IMR-90 (cell line): ENCODE measurements at regions not wholly inside any gene's neighbourhood (a gene's known extent, or its start where the extent isn't known, plus 50 kb on each side); places are given as distances from the start of the nearest gene placed in this dataset.

Experiments
- ATAC-seq: fragments of 200-7000 bp; cut with Tn5 transposase; 2 replicates; pipeline ENCODE4 v1.9.1; 2020; ENCODE audit warnings: low read depth, mild to moderate bottlenecking, moderate library complexity
- BruUV-seq: library from RNA; stranded (reverse); fragments of 400-500 nt; replicated peaks from 2 replicates; lab custom pipeline; 2021; lab: Mats Ljungman, UMichigan
- CTCF ChIA-PET: fragments of 300-600 bp; formaldehyde crosslinking; extraction: SDS; loops from one replicate; lab custom pipeline; 2021; ENCODE audit warnings: antibody characterized with exemption; lab: Yijun Ruan, JAX
- POLR2A ChIA-PET: fragments of 300-600 bp; sonication (Branson Sonifier 250); formaldehyde crosslinking; loops from one replicate; lab custom pipeline; 2022; ENCODE audit warnings: antibody characterized with exemption; ENCODE audit not compliant: unreplicated experiment; lab: Charles Lee
- DNase-seq: peaks from one replicate; pipeline ENCODE4 v3.0.0; 2013
- H2AFZ ChIP-seq: replicated peaks from 2 replicates; pipeline ENCODE3; 2013; ENCODE audit warnings: low read length, mild to moderate bottlenecking; ENCODE audit not compliant: poor library complexity
- H2AK5ac ChIP-seq: 2 replicates; pipeline ENCODE4 v1.6.1; 2013; ENCODE audit warnings: low read depth, low read length, inconsistent platforms
- H2AK9ac ChIP-seq: replicated peaks from 2 replicates; pipeline ENCODE3; 2013; ENCODE audit warnings: mild to moderate bottlenecking, low read depth, low read length, moderate library complexity; ENCODE audit not compliant: poor library complexity
- H2BK120ac ChIP-seq: 2 replicates; pipeline ENCODE4 v1.6.1; 2013; ENCODE audit warnings: low read depth, low read length, inconsistent platforms
- H2BK15ac ChIP-seq: 3 replicates; pipeline ENCODE4 v1.6.1; 2013; ENCODE audit warnings: low read depth, low read length, inconsistent platforms
- H2BK20ac ChIP-seq: 2 replicates; pipeline ENCODE4 v1.6.1; 2013; ENCODE audit warnings: low read depth, mild to moderate bottlenecking, inconsistent platforms, low read length, moderate library complexity
- H2BK5ac ChIP-seq: 2 replicates; pipeline ENCODE4 v1.6.1; 2013; ENCODE audit warnings: mild to moderate bottlenecking, low read depth, low read length, inconsistent platforms; ENCODE audit not compliant: poor library complexity, severe bottlenecking
- H3K14ac ChIP-seq: replicated peaks from 2 replicates; pipeline ENCODE4 v1.6.1; 2013; ENCODE audit warnings: low read depth, low read length, inconsistent platforms
- H3K18ac ChIP-seq: 2 replicates; pipeline ENCODE4 v1.6.1; 2013; ENCODE audit warnings: low read depth, low read length, control low read depth
- H3K23ac ChIP-seq: 2 replicates; pipeline ENCODE4 v1.6.1; 2013; ENCODE audit warnings: low read depth, low read length, inconsistent platforms
- H3K27ac ChIP-seq: 2 replicates; pipeline ENCODE4 v1.5.1; 2013; ENCODE audit warnings: mild to moderate bottlenecking, control low read depth, low read length; ENCODE audit not compliant: insufficient read depth
- H3K27me3 ChIP-seq: 2 replicates; pipeline ENCODE4 v1.6.1; 2013; ENCODE audit warnings: low read length; ENCODE audit not compliant: control insufficient read depth, insufficient read depth
- H3K36me3 ChIP-seq: 2 replicates; pipeline ENCODE4 v1.6.1; 2013; ENCODE audit warnings: low read length, mixed read lengths; ENCODE audit not compliant: control insufficient read depth, insufficient read depth
- H3K4ac ChIP-seq: 2 replicates; pipeline ENCODE4 v1.6.1; 2013; ENCODE audit warnings: low read depth, low read length, inconsistent platforms
- H3K4me1 ChIP-seq: 2 replicates; pipeline ENCODE4 v1.6.1; 2013; ENCODE audit warnings: low read length, mixed read lengths; ENCODE audit not compliant: control insufficient read depth, insufficient read depth
- H3K4me2 ChIP-seq: 2 replicates; pipeline ENCODE4 v1.6.1; 2013; ENCODE audit warnings: low read depth, mild to moderate bottlenecking, control low read depth, low read length, moderate library complexity
- H3K4me3 ChIP-seq: 2 replicates; pipeline ENCODE4 v1.5.1; 2013; ENCODE audit warnings: low read depth, mild to moderate bottlenecking, control low read depth, low read length, moderate library complexity; ENCODE audit not compliant: insufficient read depth
- H3K56ac ChIP-seq: 2 replicates; pipeline ENCODE4 v1.6.1; 2013; ENCODE audit warnings: low read length, inconsistent platforms; ENCODE audit not compliant: insufficient read depth; ENCODE audit errors: extremely low read depth
- H3K79me1 ChIP-seq, 2 experiments: 2 replicates each; pipeline ENCODE4 v1.6.1; 2013; ENCODE audit warnings: low read length in 2 of 2, inconsistent platforms in 1 of 2, low read depth in 1 of 2
- H3K9ac ChIP-seq: 2 replicates; pipeline ENCODE4 v1.6.1; 2013; ENCODE audit warnings: low read depth, low read length, control low read depth
- H3K9me1 ChIP-seq: 2 replicates; pipeline ENCODE4 v1.6.1; 2013; ENCODE audit warnings: low read length, inconsistent platforms; ENCODE audit not compliant: insufficient read depth
- H3K9me3 ChIP-seq: 2 replicates; pipeline ENCODE4 v1.6.1; 2013; ENCODE audit warnings: low read length; ENCODE audit not compliant: control insufficient read depth, insufficient read depth
- H4K20me1 ChIP-seq: 2 replicates; pipeline ENCODE4 v1.6.1; 2013; ENCODE audit warnings: low read length, inconsistent platforms; ENCODE audit not compliant: insufficient read depth
- H4K5ac ChIP-seq: 2 replicates; pipeline ENCODE4 v1.6.1; 2013; ENCODE audit warnings: mild to moderate bottlenecking, low read depth, low read length, control low read depth
- H4K8ac ChIP-seq, 2 experiments: 2 replicates each; pipeline ENCODE4 v1.6.1; 2013; ENCODE audit warnings: low read depth in 2 of 2, low read length in 2 of 2, control low read depth in 1 of 2, inconsistent platforms in 1 of 2
- H4K91ac ChIP-seq: 2 replicates; pipeline ENCODE4 v1.6.1; 2013; ENCODE audit warnings: low read depth, low read length, inconsistent platforms; ENCODE audit not compliant: insufficient read depth
- BHLHE40 ChIP-seq: fragments of 150-350 bp; IDR thresholded peaks from 2 replicates; pipeline ENCODE4 v1.6.1; 2016; ENCODE audit warnings: mild to moderate bottlenecking, low read depth, low read length
- CTCF ChIP-seq: conservative IDR thresholded peaks from 2 replicates; pipeline ENCODE4 v1.5.1; 2012; ENCODE audit warnings: mild to moderate bottlenecking, low read depth, low read length, improper control_type of control experiment
- ELK1 ChIP-seq: fragments of 150-350 bp; IDR thresholded peaks from 2 replicates; pipeline ENCODE4 v1.6.1; 2016; ENCODE audit warnings: low read depth, mild to moderate bottlenecking, low read length, moderate library complexity, borderline replicate concordance
- FOS ChIP-seq: fragments of 150-350 bp; IDR thresholded peaks from 2 replicates; pipeline ENCODE4 v1.6.1; 2016; ENCODE audit warnings: low read depth, low read length
- MAFK ChIP-seq: IDR thresholded peaks from 2 replicates; pipeline ENCODE4 v1.6.1; 2012; ENCODE audit warnings: low read depth, low read length, improper control_type of control experiment
- MAZ ChIP-seq: IDR thresholded peaks from 2 replicates; pipeline ENCODE4 v1.6.1; 2012; ENCODE audit warnings: low read depth, mild to moderate bottlenecking, low read length, improper control_type of control experiment, moderate library complexity, borderline replicate concordance
- MXI1 ChIP-seq: IDR thresholded peaks from 2 replicates; pipeline ENCODE4 v1.6.1; 2012; ENCODE audit warnings: low read depth, mild to moderate bottlenecking, low read length, moderate library complexity, borderline replicate concordance
- POLR2A ChIP-seq: IDR thresholded peaks from 2 replicates; pipeline ENCODE4 v1.6.1; 2012; ENCODE audit warnings: mild to moderate bottlenecking, low read depth, low read length
- RCOR1 ChIP-seq: IDR thresholded peaks from 2 replicates; pipeline ENCODE4 v1.6.1; 2012; ENCODE audit warnings: mild to moderate bottlenecking, low read length, improper control_type of control experiment; ENCODE audit not compliant: insufficient replicate concordance
- RFX5 ChIP-seq: IDR thresholded peaks from 2 replicates; pipeline ENCODE4 v1.8.0; 2012; ENCODE audit warnings: low read depth, mild to moderate bottlenecking, low read length, moderate library complexity
- SMC3 ChIP-seq: fragments of 150-350 bp; IDR thresholded peaks from 2 replicates; pipeline ENCODE4 v1.6.1; 2016; ENCODE audit warnings: low read depth, mild to moderate bottlenecking, antibody characterized with exemption, low read length, moderate library complexity
- USF2 ChIP-seq: fragments of 150-350 bp; IDR thresholded peaks from 2 replicates; pipeline ENCODE4 v1.6.1; 2017; ENCODE audit warnings: mild to moderate bottlenecking, antibody characterized with exemption, low read length, low read depth
- WGBS, 2 experiments: methylation state at CpG; one replicate each; pipeline versions ENCODE4 v1.1.5 to v1.1.7; 2013; ENCODE audit warnings: missing lambda C conversion rate in 2 of 2; ENCODE audit not compliant: insufficient read length in 1 of 2; ENCODE audit errors: extremely low coverage in 2 of 2; 5-methylcytosine and 5-hydroxymethylcytosine counted together
- dilution Hi-C: fragments of 300-500 bp; cut with HindIII; formaldehyde crosslinking; loops from one replicate; pipeline ENCODE4 v1.14.3; 2018; ENCODE audit warnings: low sequenced_read_pairs; ENCODE audit not compliant: unreplicated experiment
- in situ Hi-C: fragments of 300-500 bp; cut with MboI; formaldehyde crosslinking; loops from 3 replicates; pipeline ENCODE4 v1.14.3; 2019; ENCODE audit warnings: low sequenced_read_pairs, inconsistent platforms, mixed read lengths
- intact Hi-C: fragments of 100-400 bp; cut with micrococcal nuclease; formaldehyde crosslinking; loops from 2 replicates; pipeline ENCODE4 v1.10.0; 2022

GRCh38 chr2:239716536-239717318 lies 308.4 kb downstream of the NDUFA10 start:
- in situ Hi-C loops (no loop called here), intact Hi-C loops (no loop called here), dilution Hi-C loops (no loop called here)
- H3K27me3 ChIP-seq = no peaks in the 10 kb centered on the region
- H2AK5ac ChIP-seq = no peak overlapping the region
- no peaks in the 10 kb centered on the region for H3K36me3 ChIP-seq
- H3K4me3 ChIP-seq = no peak overlapping the region
- WGBS, 2 experiments = 6% methylated on average over 7 of the region's 16 CpGs; no CpG with 5 or more reads in 1 of the 2 experiments
- H2BK15ac ChIP-seq = no peak overlapping the region
- POLR2A ChIA-PET = no interaction called here
- H2BK20ac ChIP-seq = no peak overlapping the region
- no peaks in the 10 kb centered on the region for H4K20me1 ChIP-seq
- H3K56ac ChIP-seq = no peak overlapping the region
- no peak overlapping the region for H2BK5ac ChIP-seq
- DNase-seq = no peak
- no peak overlapping the region for H3K4me2 ChIP-seq
- no peak overlapping the region for H3K4ac ChIP-seq
- TF ChIP-seq RCOR1 (no peak), FOS (no peak), BHLHE40 (no peak), MAFK (no peak), MAZ (no peak), SMC3 (no peak), MXI1 (no peak), POLR2A (no peak), ELK1 (no peak), CTCF (no peak), USF2 (no peak), RFX5 (no peak)
- no peak overlapping the region for H2BK120ac ChIP-seq
- H4K5ac ChIP-seq = no peak overlapping the region
- no peak overlapping the region for H3K18ac ChIP-seq
- H4K91ac ChIP-seq = no peak overlapping the region
- no peak overlapping the region for H3K14ac ChIP-seq
- no peaks in the 10 kb centered on the region for H3K79me1 ChIP-seq
- no peak for ATAC-seq
- CTCF ChIA-PET = no interaction called here
- H2AFZ ChIP-seq = no peak overlapping the region
- BruUV-seq = no TSS peak
- H3K4me1 ChIP-seq = no peaks in the 10 kb centered on the region
- no peaks in the 10 kb centered on the region for H3K9me1 ChIP-seq
- H3K9me3 ChIP-seq = peaks cover 39% of the 10 kb centered on the region
- H3K9ac ChIP-seq = no peak overlapping the region
- H4K8ac ChIP-seq = no peak overlapping the region
- no peak overlapping the region for H3K27ac ChIP-seq
- no peak overlapping the region for H3K23ac ChIP-seq
- H2AK9ac ChIP-seq = no peak overlapping the region
